Gastroesophageal sphincter (tissue), 4 donors: ENCODE measurements at regions not wholly inside any gene's neighbourhood (a gene's known extent, or its start where the extent isn't known, plus 50 kb on each side); places are given as distances from the start of the nearest gene placed in this dataset.

Source experiments
- ATAC-seq: fragments of 150-250 bp; one replicate; pipeline ENCODE4 v1.9.1; 2016; ENCODE audit warnings: mild to moderate bottlenecking, moderate library complexity
- H3K27ac ChIP-seq, 4 donors: fragments of 200-600 bp; sonication (generic) in 3 of 4; 1 replicate in 3 of 4; 2 replicates in 1 of 4; pipeline ENCODE4 v1.5.1; 2016 to 2019
- H3K27me3 ChIP-seq: fragments of 200-600 bp; sonication (generic); one replicate; pipeline ENCODE4 v1.5.1; 2019
- H3K36me3 ChIP-seq, 2 donors: fragments of 200-600 bp; sonication (generic); one replicate each; pipeline ENCODE4 v1.5.1; 2019; ENCODE audit warnings: control low read depth in 1 of 2
- H3K4me1 ChIP-seq, 3 donors: fragments of 200-600 bp; sonication (generic); 1 replicate in 2 of 3; 2 replicates in 1 of 3; pipeline ENCODE4 v1.5.1; 2016 to 2019; ENCODE audit warnings: control low read depth in 2 of 3
- H3K4me3 ChIP-seq, 2 donors: fragments of 200-600 bp; sonication (generic); one replicate each; pipeline ENCODE4 v1.5.1; 2019; ENCODE audit warnings: mild to moderate bottlenecking in 1 of 2, moderate library complexity in 1 of 2
- H3K9me3 ChIP-seq, 3 donors: fragments of 200-600 bp; sonication (generic); one replicate each; pipeline ENCODE4 v1.5.1; 2017 to 2019; ENCODE audit warnings: control low read depth in 2 of 3
- EP300 ChIP-seq: sonication (generic); formaldehyde crosslinking; IDR thresholded peaks from one replicate; pipeline ENCODE4 v1.6.1; 2017; ENCODE audit warnings: antibody characterized with exemption, mild to moderate bottlenecking
- POLR2A ChIP-seq, 2 donors: fragments of 450-650 bp; IDR thresholded peaks; one replicate each; pipeline ENCODE4 v1.6.1; 2017; ENCODE audit warnings: antibody characterized with exemption in 2 of 2, mild to moderate bottlenecking in 2 of 2, moderate library complexity in 1 of 2
- POLR2AphosphoS5 ChIP-seq: sonication (generic); formaldehyde crosslinking; IDR thresholded peaks from one replicate; pipeline ENCODE4 v1.6.1; 2017; ENCODE audit warnings: antibody characterized with exemption
- WGBS, 2 donors: methylation state at CpG; one replicate each; pipeline ENCODE4 v1.1.5; 2018; ENCODE audit warnings: low coverage in 1 of 2; 5-methylcytosine and 5-hydroxymethylcytosine counted together
- TF ChIP-seq, protein P1 (sequence below), 4 experiments: fragments of 200-600 bp in 2 of 4; fragments of 450-650 bp in 2 of 4; sonication (generic) in 1 of 4; IDR thresholded peaks; one replicate each; pipeline ENCODE4 v1.5.1; 2017 to 2019; ENCODE audit warnings: antibody characterized with exemption in 4 of 4, mild to moderate bottlenecking in 2 of 4, moderate library complexity in 2 of 4

- Histone ChIP-seq H3K4me1 (peaks cover 0 to 3% (median 0%) of the 10 kb centered on the region in 3 donors), H3K27me3 (no peaks in the 10 kb centered on the region), H3K9me3 (no peaks in the 10 kb centered on the region), H3K36me3 (no peaks in the 10 kb centered on the region), H3K27ac (no peak overlapping the region), H3K4me3 (no peak overlapping the region)
- WGBS, 2 donors: 66 to 70% methylated on average over 4 of the region's 4 CpGs
- no peak for ATAC-seq
- TF ChIP-seq EP300: no peak
- TF ChIP-seq POLR2AphosphoS5: no peak
- TF ChIP-seq, protein P1, sequence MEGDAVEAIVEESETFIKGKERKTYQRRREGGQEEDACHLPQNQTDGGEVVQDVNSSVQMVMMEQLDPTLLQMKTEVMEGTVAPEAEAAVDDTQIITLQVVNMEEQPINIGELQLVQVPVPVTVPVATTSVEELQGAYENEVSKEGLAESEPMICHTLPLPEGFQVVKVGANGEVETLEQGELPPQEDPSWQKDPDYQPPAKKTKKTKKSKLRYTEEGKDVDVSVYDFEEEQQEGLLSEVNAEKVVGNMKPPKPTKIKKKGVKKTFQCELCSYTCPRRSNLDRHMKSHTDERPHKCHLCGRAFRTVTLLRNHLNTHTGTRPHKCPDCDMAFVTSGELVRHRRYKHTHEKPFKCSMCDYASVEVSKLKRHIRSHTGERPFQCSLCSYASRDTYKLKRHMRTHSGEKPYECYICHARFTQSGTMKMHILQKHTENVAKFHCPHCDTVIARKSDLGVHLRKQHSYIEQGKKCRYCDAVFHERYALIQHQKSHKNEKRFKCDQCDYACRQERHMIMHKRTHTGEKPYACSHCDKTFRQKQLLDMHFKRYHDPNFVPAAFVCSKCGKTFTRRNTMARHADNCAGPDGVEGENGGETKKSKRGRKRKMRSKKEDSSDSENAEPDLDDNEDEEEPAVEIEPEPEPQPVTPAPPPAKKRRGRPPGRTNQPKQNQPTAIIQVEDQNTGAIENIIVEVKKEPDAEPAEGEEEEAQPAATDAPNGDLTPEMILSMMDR (IDR thresholded peaks at IDR 0.05): no peak
- no peak for TF ChIP-seq POLR2A (IDR thresholded peaks at IDR 0.05)
Measured at GRCh38 chr5:167794121-167794520, 497.3 kb upstream of the WWC1 start.

DNA sequence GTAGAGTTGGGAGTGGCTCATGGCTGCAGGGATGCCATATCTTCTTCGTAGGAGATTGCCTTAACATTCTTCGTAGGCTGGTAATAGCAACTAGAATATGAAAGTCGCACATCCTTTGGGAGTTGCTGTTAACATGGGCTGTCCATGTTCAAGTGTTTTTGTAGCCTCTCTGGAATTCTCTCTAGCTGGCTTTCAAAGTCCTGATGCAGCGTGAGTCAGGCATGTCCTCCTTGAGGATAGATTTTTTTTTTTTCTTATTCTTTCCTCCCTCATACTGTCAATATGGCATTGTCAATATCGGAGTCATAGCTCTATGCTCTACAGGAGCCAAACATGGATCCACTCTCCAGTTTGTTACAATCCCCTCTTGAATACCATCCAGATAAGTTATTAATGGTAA lies 494.8 kb upstream of the WWC1 start:
- no peak overlapping the region for H3K27ac ChIP-seq
- H3K36me3 ChIP-seq: no peaks in the 10 kb centered on the region
- no peak overlapping the region for H3K4me3 ChIP-seq
- TF ChIP-seq POLR2AphosphoS5 (no peak), EP300 (no peak)
- TF ChIP-seq, protein P1 (IDR thresholded peaks at IDR 0.05): no peak
- no peak for ATAC-seq
- peaks cover 0 to 3% (median 0%) of the 10 kb centered on the region in 3 donors for H3K4me1 ChIP-seq
- WGBS, 2 donors: 87 to 100% methylated on average over 1 to 5 of the region's 5 CpGs
- H3K27me3 ChIP-seq: no peaks in the 10 kb centered on the region
- H3K9me3 ChIP-seq: no peaks in the 10 kb centered on the region

DNA sequence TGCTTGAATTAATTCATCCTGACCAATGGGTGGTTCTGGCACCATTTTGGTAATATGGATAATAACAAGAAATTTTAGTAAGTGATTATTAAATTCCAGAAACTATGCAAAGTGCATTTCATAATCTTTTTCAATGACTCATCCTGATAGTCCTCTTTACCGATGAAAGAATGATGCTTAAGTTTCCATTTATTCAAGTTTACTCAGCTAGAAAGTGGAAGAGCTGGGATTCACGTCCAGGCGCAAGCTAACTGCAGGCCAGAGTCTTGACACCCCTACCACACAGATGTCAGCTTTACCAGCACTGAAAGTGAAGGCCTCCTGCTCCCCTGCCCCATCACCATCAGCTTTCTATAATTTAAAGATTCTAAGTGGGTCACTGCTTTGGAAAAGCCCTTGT lies 493.5 kb upstream of the WWC1 start:
- Histone ChIP-seq H3K27me3 (no peaks in the 10 kb centered on the region), H3K9me3 (no peaks in the 10 kb centered on the region), H3K4me3 (no peak overlapping the region), H3K27ac (no peak overlapping the region), H3K4me1 (peaks cover 0 to 3% (median 0%) of the 10 kb centered on the region in 3 donors), H3K36me3 (no peaks in the 10 kb centered on the region)
- ATAC-seq: no peak
- WGBS, 2 donors: 69 to 79% methylated on average over 2 to 3 of the region's 3 CpGs
- TF ChIP-seq POLR2AphosphoS5: no peak
- no peak for TF ChIP-seq EP300
- TF ChIP-seq POLR2A (IDR thresholded peaks at IDR 0.05): no peak
- TF ChIP-seq, protein P1 (IDR thresholded peaks at IDR 0.05): no peak

GRCh38 chr5:167798448-167798847 lies 493.0 kb upstream of the WWC1 start:
- H3K9me3 ChIP-seq: no peaks in the 10 kb centered on the region
- no peak overlapping the region for H3K27ac ChIP-seq
- ATAC-seq: no peak
- H3K36me3 ChIP-seq: no peaks in the 10 kb centered on the region
- TF ChIP-seq POLR2AphosphoS5: no peak
- TF ChIP-seq POLR2A (IDR thresholded peaks at IDR 0.05): no peak
- TF ChIP-seq, protein P1 (IDR thresholded peaks at IDR 0.05): no peak
- no peak for TF ChIP-seq EP300
- WGBS, 2 donors: 44 to 48% methylated on average over 3 to 7 of the region's 7 CpGs
- H3K4me1 ChIP-seq: peaks cover 0 to 3% (median 0%) of the 10 kb centered on the region in 3 donors
- H3K27me3 ChIP-seq: no peaks in the 10 kb centered on the region
- no peak overlapping the region for H3K4me3 ChIP-seq

DNA sequence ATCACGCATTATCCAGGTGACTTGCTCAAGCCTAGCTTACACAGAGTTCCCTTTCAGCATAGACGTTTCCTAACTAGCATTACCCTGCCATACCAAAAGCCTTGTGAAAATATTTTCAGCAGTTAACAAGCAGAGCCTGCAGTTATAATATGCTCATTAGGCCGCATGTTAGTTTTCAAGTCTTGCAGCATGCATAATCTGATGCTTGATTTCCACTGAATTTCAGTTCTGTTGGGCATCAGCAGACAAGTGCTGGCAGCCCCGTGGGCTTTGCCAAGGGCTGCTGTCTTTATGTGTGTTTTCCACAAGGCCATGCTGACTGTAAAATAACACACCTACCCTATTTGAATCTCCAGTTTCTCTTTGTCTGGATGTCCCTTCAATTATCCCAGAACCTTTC lies 491.0 kb upstream of the WWC1 start:
- Histone ChIP-seq H3K36me3 (no peaks in the 10 kb centered on the region), H3K27ac (no peak overlapping the region)
- 67 to 80% methylated on average over 4 of the region's 4 CpGs for WGBS, 2 donors

More for the DNA sequence above, 491.0 kb upstream of the WWC1 start:
- TF ChIP-seq, protein P1 (IDR thresholded peaks at IDR 0.05): no peak
- TF ChIP-seq POLR2AphosphoS5: no peak
- TF ChIP-seq EP300: no peak
- TF ChIP-seq POLR2A (IDR thresholded peaks at IDR 0.05): no peak
- no peaks in the 10 kb centered on the region for H3K27me3 ChIP-seq
- H3K4me3 ChIP-seq: no peak overlapping the region
- no peak for ATAC-seq
- H3K9me3 ChIP-seq: no peaks in the 10 kb centered on the region
- peaks cover 0 to 3% (median 0%) of the 10 kb centered on the region in 3 donors for H3K4me1 ChIP-seq
